CD4-positive, alpha-beta T cell treated with Interleukin-10 for 1 hour (primary cell): ENCODE measurements at regions not wholly inside any gene's neighbourhood (a gene's known extent, or its start where the extent isn't known, plus 50 kb on each side); places are given as distances from the start of the nearest gene placed in this dataset.
"Not testable (repeated sequence)": the region's sequence is repeated elsewhere in the genome, so short reads cannot be mapped to it uniquely, and the experiment has no call there.

Experiments used
- DNase-seq: peaks from one replicate; pipeline ENCODE4 v3.0.0-alpha.2; 2020

GRCh38 chr2:64919261-64919660 is 69.9 kb upstream of the SLC1A4 start:
- no peak for DNase-seq

GRCh38 chr2:64922482-64923384 is 66.5 kb upstream of the SLC1A4 start:
- DNase-seq: no peak

GRCh38 chr2:64923385-64923710 is 65.9 kb upstream of the SLC1A4 start:
- no peak for DNase-seq

GRCh38 chr2:64924170-64924934 is 64.8 kb upstream of the SLC1A4 start:
- DNase-seq: no peak

- DNase-seq: not testable (repeated sequence)
Measured at GRCh38 chr2:64925930-64926722, 63.1 kb upstream of the SLC1A4 start.

- DNase-seq: no peak
Measured at GRCh38 chr2:64928813-64929212, 60.4 kb upstream of the SLC1A4 start.

- DNase-seq: no peak
Measured at GRCh38 chr2:64929333-64929732, 59.9 kb upstream of the SLC1A4 start.

GRCh38 chr2:64930258-64930671 is 58.9 kb upstream of the SLC1A4 start:
- DNase-seq: no peak

- no peak for DNase-seq
Measured at GRCh38 chr2:64931246-64932115, 57.7 kb upstream of the SLC1A4 start.

- DNase-seq: no peak
Measured at GRCh38 chr2:64932116-64932370, 57.2 kb upstream of the SLC1A4 start.

GRCh38 chr2:64932371-64933216 is 56.6 kb upstream of the SLC1A4 start:
- DNase-seq: no peak

GRCh38 chr2:64934530-64934929 is 54.7 kb upstream of the SLC1A4 start:
- no peak for DNase-seq

GRCh38 chr2:64936809-64937208 is 52.4 kb upstream of the SLC1A4 start:
- DNase-seq: no peak

GRCh38 chr2:64937314-64937686 is 51.9 kb upstream of the SLC1A4 start:
- not testable (repeated sequence) for DNase-seq

GRCh38 chr2:64937687-64938491 is 51.3 kb upstream of the SLC1A4 start:
- no peak for DNase-seq

- no peak for DNase-seq
Measured at GRCh38 chr2:64938607-64939285, 50.5 kb upstream of the SLC1A4 start.

- DNase-seq: peak; percentile 32
Measured at GRCh38 chr2:64939332-64939917, 49.8 kb upstream of the SLC1A4 start.
